CD4-positive, alpha-beta memory T cell (primary cell): ENCODE measurements at regions not wholly inside any gene's neighbourhood (a gene's known extent, or its start where the extent isn't known, plus 50 kb on each side); places are given as distances from the start of the nearest gene placed in this dataset.
A peak's percentile ranks its signal among the peaks of the same experiment; 100 is the strongest.

Experiments used
- CTCF ChIA-PET: fragments of 350-600 bp; sonication (Branson Sonifier 250); formaldehyde crosslinking; loops from one replicate; lab custom pipeline; 2021; ENCODE audit warnings: inconsistent platforms; ENCODE audit not compliant: partially characterized antibody; lab: Charles Lee
- POLR2A ChIA-PET: fragments of 350-600 bp; sonication (Branson Sonifier 250); formaldehyde crosslinking; loops from one replicate; lab custom pipeline; 2021; ENCODE audit not compliant: partially characterized antibody; lab: Charles Lee
- DNase-seq, 5 donors: peaks; one replicate each; pipeline versions ENCODE4 v3.0.0 to v3.0.0-alpha.2; 2020 to 2022; ENCODE audit warnings: mixed read lengths in 1 of 5
- H3K27ac ChIP-seq: one replicate; pipeline ENCODE4 v1.7.0; 2013; ENCODE audit warnings: low read depth, low read length
- H3K27me3 ChIP-seq: 2 replicates; pipeline ENCODE4 v1.7.0; 2013; ENCODE audit warnings: mild to moderate bottlenecking, low read length, moderate library complexity; ENCODE audit not compliant: insufficient read depth
- H3K36me3 ChIP-seq: 2 replicates; pipeline ENCODE4 v1.7.0; 2013; ENCODE audit warnings: mild to moderate bottlenecking, low read length, moderate library complexity; ENCODE audit not compliant: insufficient read depth
- H3K4me1 ChIP-seq: 2 replicates; pipeline ENCODE4 v1.7.0; 2013; ENCODE audit warnings: mild to moderate bottlenecking, low read length, moderate library complexity; ENCODE audit not compliant: insufficient read depth
- H3K4me3 ChIP-seq, 2 donors: one replicate each; pipeline ENCODE4 v1.7.0; 2013; ENCODE audit warnings: low read length in 2 of 2, mild to moderate bottlenecking in 1 of 2
- H3K9me3 ChIP-seq, 2 donors: one replicate each; pipeline ENCODE4 v1.7.0; 2013; ENCODE audit warnings: low read length in 2 of 2, control low read depth in 1 of 2; ENCODE audit not compliant: control insufficient read depth in 1 of 2
- H3K27ac Mint-ChIP-seq, 7 donors: one replicate each; pipeline ENCODE4 v1.8.0; 2020 to 2021; ENCODE audit warnings: mixed read lengths in 7 of 7, mild to moderate bottlenecking in 6 of 7, inconsistent platforms in 3 of 7, moderate library complexity in 3 of 7
- H3K27me3 Mint-ChIP-seq, 2 donors: one replicate each; pipeline ENCODE4 v1.8.0; 2020 to 2021; ENCODE audit warnings: mixed read lengths in 2 of 2
- H3K36me3 Mint-ChIP-seq, 2 donors: one replicate each; pipeline ENCODE4 v1.8.0; 2020 to 2021; ENCODE audit warnings: mixed read lengths in 2 of 2, inconsistent platforms in 1 of 2, mild to moderate bottlenecking in 1 of 2
- H3K4me1 Mint-ChIP-seq, 4 donors: one replicate each; pipeline ENCODE4 v1.8.0; 2020 to 2021; ENCODE audit warnings: mixed read lengths in 4 of 4, mild to moderate bottlenecking in 1 of 4
- H3K4me3 Mint-ChIP-seq, 8 donors: one replicate each; pipeline ENCODE4 v1.8.0; 2020 to 2021; ENCODE audit warnings: mixed read lengths in 8 of 8, mild to moderate bottlenecking in 7 of 8, moderate library complexity in 6 of 8, inconsistent platforms in 3 of 8
- H3K9me3 Mint-ChIP-seq, 8 donors: one replicate each; pipeline ENCODE4 v1.8.0; 2020 to 2021; ENCODE audit warnings: mixed read lengths in 8 of 8, mild to moderate bottlenecking in 5 of 8, inconsistent platforms in 3 of 8, moderate library complexity in 1 of 8
- intact Hi-C: fragments of 100-400 bp; cut with micrococcal nuclease; formaldehyde crosslinking; loops from one replicate; pipeline ENCODE4 v1.15.1; 2023

DNA sequence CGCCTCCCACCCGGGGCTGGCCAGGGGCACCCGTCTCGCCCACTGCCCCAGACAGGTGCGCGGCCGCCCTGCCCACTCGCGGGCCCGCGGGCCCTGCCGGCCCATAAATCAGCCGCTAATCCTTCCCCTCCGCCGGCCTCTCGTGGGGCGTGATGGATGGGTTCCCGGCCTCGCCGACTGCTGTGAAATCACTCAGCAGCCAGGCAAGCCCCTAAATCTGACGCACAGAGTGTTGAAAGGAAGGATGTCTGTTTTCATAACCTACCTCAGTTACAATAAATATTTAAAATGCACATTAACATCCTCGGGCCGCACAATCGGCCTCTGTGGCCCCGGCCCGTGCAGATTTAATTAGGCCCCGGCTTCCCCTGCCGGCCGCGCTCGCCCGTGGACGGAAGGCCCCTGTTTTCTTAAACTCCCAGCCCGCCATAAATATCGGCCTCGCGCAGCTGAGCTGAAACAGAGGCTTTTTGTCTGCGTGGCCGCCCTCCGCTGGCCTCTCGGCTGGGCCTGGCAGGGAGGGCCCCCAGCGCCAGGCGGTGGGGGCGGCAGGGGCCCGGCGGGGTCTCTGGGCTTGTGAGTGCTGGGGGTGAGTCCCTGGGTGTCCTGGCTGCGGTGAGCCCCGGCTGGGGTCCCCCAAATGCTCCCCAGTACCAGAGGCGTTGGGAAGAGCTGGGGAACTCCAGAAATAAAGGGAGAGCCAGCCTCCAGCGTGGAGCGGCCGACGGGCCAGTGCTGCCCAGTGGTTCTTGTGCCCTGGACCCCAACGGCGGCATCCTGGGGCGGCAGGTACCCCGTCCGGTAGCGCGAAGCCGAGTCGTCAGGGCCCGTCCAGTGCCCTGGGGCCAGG lies 90.7 kb downstream of the UNCX start:
- H3K36me3 Mint-ChIP-seq: no peaks in the 10 kb centered on the region
- Histone ChIP-seq H3K4me1 (no peaks in the 10 kb centered on the region), H3K27me3 (no peaks in the 10 kb centered on the region), H3K4me3 (no peak overlapping the region), H3K36me3 (no peaks in the 10 kb centered on the region), H3K27ac (no peak overlapping the region), H3K9me3 (no peaks in the 10 kb centered on the region)
- no peaks in the 10 kb centered on the region for H3K4me1 Mint-ChIP-seq
- no peak overlapping the region for H3K4me3 Mint-ChIP-seq
- CTCF ChIA-PET: no interaction called here
- H3K9me3 Mint-ChIP-seq: no peaks in the 10 kb centered on the region
- peaks cover 7 to 10% of the 10 kb centered on the region in 2 donors for H3K27me3 Mint-ChIP-seq
- no peak overlapping the region for H3K27ac Mint-ChIP-seq
- intact Hi-C loops: no loop called here
- POLR2A ChIA-PET: no interaction called here
- peak in 1 of 5 donors; percentile 5 for DNase-seq

DNA sequence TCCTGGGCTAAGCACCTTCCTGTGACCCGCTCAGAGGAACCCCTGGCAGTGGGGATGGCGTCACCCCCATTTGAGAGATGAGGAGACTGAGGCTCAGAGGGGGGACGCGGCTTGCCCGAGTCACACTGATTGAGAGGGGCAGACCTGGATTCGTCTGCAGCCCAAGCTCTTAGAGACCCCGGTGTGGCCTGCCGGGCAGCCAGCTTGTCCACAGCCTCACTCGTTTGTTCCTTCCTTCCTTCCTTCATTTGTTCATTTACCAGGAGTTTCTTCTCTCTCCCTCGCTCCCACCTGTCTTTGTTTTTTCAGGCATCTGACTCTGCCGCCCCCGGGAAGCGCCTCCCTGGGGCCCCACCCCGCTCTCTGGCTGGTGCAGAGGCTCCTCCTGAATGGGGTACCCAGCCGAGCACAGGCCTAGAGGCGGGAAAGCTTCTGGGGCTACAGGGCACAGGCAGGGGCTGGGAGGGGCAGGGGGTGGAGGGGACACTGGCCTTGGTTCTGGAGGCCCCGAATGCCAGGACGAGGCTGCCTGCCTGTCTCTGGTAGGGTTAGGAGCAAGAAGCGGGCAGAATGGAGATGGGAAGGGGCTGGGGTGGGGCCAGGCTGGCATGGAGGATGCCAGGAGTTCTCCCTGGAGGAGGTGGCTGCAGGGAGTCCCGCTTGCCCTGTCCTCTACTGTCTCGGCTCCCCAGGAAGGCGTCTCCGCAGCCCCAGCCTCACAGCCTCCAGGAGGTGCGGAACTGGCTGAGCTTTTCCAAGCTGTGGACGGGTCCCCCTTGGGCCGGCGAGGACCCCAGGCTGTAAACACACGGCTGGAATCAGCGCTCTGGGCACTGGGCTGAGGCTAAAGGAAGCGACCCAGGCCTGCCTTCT lies 91.6 kb downstream of the UNCX start:
- H3K4me3 ChIP-seq: no peak overlapping the region
- DNase-seq: no peak
- Mint-ChIP-seq H3K4me1 (no peaks in the 10 kb centered on the region), H3K4me3 (no peak overlapping the region), H3K27me3 (peaks cover 7 to 10% of the 10 kb centered on the region in 2 donors), H3K27ac (no peak overlapping the region), H3K9me3 (no peaks in the 10 kb centered on the region), H3K36me3 (no peaks in the 10 kb centered on the region)
- no peaks in the 10 kb centered on the region for H3K4me1 ChIP-seq
- CTCF ChIA-PET: no interaction called here
- H3K36me3 ChIP-seq: no peaks in the 10 kb centered on the region
- POLR2A ChIA-PET: no interaction called here
- no peak overlapping the region for H3K27ac ChIP-seq
- intact Hi-C loops: no loop called here
- no peaks in the 10 kb centered on the region for H3K9me3 ChIP-seq
- no peaks in the 10 kb centered on the region for H3K27me3 ChIP-seq

DNA sequence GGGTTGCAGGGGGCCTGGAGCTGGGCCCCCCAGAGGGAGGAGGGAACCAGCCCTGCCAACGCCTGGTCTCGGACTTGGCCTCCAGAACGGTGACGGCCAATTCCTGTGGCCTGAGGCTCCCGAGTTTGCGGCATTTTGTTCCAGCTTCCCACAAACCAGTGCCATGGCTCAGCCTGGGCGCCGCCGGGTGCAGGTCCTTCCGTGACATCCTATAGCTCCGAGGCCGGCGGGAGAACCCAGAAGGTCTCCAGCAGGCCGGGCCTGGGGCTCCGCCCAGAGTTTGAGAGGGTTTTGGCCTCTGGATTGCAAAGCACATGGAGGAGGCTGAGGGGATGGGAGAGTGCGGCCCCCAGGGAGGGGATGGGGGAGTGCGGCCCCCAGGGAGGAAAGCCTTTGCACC lies 92.6 kb downstream of the UNCX start:
- Mint-ChIP-seq H3K27me3 (peaks cover 8 to 10% of the 10 kb centered on the region in 2 donors), H3K27ac (no peak overlapping the region), H3K36me3 (no peaks in the 10 kb centered on the region), H3K4me1 (no peaks in the 10 kb centered on the region), H3K9me3 (no peaks in the 10 kb centered on the region), H3K4me3 (no peak overlapping the region)
- Histone ChIP-seq H3K27me3 (no peaks in the 10 kb centered on the region), H3K27ac (no peak overlapping the region), H3K4me1 (no peaks in the 10 kb centered on the region), H3K9me3 (no peaks in the 10 kb centered on the region), H3K4me3 (no peak overlapping the region), H3K36me3 (no peaks in the 10 kb centered on the region)
- POLR2A ChIA-PET: no interaction called here
- intact Hi-C loops: no loop called here
- CTCF ChIA-PET: no interaction called here
- DNase-seq: no peak

DNA sequence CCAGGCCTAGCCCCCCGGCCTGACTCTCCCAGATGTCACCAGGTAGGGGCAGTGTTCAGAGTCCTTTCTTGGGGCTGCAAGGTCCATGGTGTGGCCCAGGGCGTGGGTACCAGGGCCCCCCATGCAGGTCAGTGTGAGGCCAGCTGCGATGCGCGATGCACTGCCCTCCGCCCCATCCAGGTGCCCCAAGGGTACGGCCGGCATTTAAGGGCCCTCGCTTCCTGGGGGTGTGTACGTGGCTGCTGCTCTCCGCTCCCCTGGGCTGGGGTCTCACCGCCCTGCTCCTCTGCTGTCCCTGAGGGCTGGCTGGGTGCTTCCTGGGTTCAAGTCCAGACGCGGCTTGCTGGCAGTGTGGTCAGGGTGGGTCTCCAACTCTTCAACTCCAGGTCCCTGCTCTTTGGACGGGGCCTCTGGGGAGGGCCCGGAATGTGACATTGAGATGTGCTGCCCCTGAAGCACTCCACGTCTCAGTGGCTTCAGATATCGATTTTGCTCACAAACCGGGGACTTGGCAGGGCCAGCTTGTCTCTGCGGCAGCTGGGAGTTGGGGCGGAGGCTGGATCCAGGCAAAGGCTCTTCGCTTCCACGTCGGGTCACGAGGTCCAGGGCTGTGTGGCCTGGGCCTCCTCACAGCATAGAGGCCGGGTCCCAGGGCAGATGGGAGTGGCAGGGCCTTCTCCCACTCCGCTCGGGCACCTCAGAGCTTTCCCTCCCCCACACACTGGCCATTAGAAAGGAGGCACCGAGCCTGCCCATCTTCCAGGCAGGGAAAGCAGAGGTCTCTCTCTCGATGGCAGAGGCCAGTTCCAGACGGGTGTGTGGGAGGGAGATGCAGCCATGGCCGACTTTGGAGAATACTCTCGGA lies 93.2 kb downstream of the UNCX start:
- ChIA-PET CTCF (no interaction called here), POLR2A (no interaction called here)
- H3K27ac Mint-ChIP-seq: no peak overlapping the region
- H3K36me3 Mint-ChIP-seq: no peaks in the 10 kb centered on the region
- no peak for DNase-seq
- no peaks in the 10 kb centered on the region for H3K9me3 Mint-ChIP-seq
- no peak overlapping the region for H3K27ac ChIP-seq
- H3K27me3 ChIP-seq: no peaks in the 10 kb centered on the region
- H3K36me3 ChIP-seq: no peaks in the 10 kb centered on the region
- no peak overlapping the region for H3K4me3 Mint-ChIP-seq
- H3K4me1 Mint-ChIP-seq: no peaks in the 10 kb centered on the region
- no peaks in the 10 kb centered on the region for H3K4me1 ChIP-seq
- H3K4me3 ChIP-seq: no peak overlapping the region
- intact Hi-C loops: no loop called here
- peaks cover 9 to 11% of the 10 kb centered on the region in 2 donors for H3K27me3 Mint-ChIP-seq
- H3K9me3 ChIP-seq: no peaks in the 10 kb centered on the region

DNA sequence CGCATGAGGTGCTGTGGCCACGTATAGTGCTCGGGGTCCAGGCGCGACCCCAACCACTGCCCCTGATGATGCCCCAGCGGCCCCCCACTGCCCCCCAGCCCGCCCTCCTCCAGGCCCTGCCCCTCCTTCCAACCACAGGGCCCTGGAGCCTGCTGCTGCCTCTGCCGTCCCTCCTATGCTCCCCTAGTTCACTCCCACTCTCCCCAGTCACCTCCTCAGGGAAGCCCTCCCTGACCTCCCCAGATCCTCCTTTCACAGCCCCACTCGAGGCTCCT lies 93.8 kb downstream of the UNCX start:
- H3K4me1 ChIP-seq: no peaks in the 10 kb centered on the region
- CTCF ChIA-PET: no interaction called here
- no peak overlapping the region for H3K4me3 ChIP-seq
- Mint-ChIP-seq H3K27ac (no peak overlapping the region), H3K9me3 (no peaks in the 10 kb centered on the region), H3K27me3 (peaks cover 10 to 12% of the 10 kb centered on the region in 2 donors), H3K36me3 (no peaks in the 10 kb centered on the region), H3K4me3 (no peak overlapping the region), H3K4me1 (no peaks in the 10 kb centered on the region)
- no peak overlapping the region for H3K27ac ChIP-seq
- no peaks in the 10 kb centered on the region for H3K27me3 ChIP-seq
- H3K36me3 ChIP-seq: no peaks in the 10 kb centered on the region
- no peaks in the 10 kb centered on the region for H3K9me3 ChIP-seq
- POLR2A ChIA-PET: no interaction called here
- no peak for DNase-seq
- intact Hi-C loops: no loop called here

DNA sequence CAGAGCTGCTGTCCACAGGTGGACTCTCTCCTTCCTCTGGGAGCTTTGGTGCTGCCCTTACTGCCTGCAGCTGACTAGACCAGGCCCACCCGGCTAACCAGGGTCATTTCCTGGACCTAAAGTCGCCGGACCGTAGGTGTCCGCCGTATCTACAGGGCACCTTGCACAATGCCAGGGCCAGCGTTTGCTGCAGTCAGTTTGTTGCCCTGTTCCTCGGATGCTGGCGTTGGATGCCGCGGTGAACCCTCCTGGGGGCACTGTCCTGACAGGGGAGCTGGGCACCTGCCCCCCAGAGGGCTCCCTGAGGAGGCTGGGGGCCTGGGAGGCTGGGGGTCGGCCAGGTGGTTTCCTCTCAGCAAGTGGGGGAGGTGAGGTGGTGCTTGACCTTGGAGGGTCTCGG lies 96.6 kb downstream of the UNCX start:
- Histone ChIP-seq H3K4me1 (no peaks in the 10 kb centered on the region), H3K36me3 (no peaks in the 10 kb centered on the region), H3K4me3 (no peak overlapping the region), H3K27ac (no peak overlapping the region), H3K9me3 (no peaks in the 10 kb centered on the region), H3K27me3 (no peaks in the 10 kb centered on the region)
- peaks cover 0 to 3% (median 0%) of the 10 kb centered on the region in 8 donors for H3K9me3 Mint-ChIP-seq
- DNase-seq: no peak
- POLR2A ChIA-PET: no interaction called here
- peaks cover 8 to 10% of the 10 kb centered on the region in 2 donors for H3K27me3 Mint-ChIP-seq
- CTCF ChIA-PET: no interaction called here
- no peak overlapping the region for H3K27ac Mint-ChIP-seq
- no peaks in the 10 kb centered on the region for H3K36me3 Mint-ChIP-seq
- no peak overlapping the region for H3K4me3 Mint-ChIP-seq
- intact Hi-C loops: no loop called here
- H3K4me1 Mint-ChIP-seq: no peaks in the 10 kb centered on the region
